LNCaP clone FGC (cell line): ENCODE measurements at regions not wholly inside any gene's neighbourhood (a gene's known extent, or its start where the extent isn't known, plus 50 kb on each side); places are given as distances from the start of the nearest gene placed in this dataset.

ENCODE experiments used
- DNase-seq: peaks from one replicate; pipeline ENCODE4 v3.0.0-alpha.2; 2011; ENCODE audit warnings: low read depth
- H3K4me3 ChIP-seq: 2 replicates; pipeline ENCODE4 v1.5.1; 2011; ENCODE audit warnings: mild to moderate bottlenecking, low read depth, low read length, control low read depth
- CTCF ChIP-seq: IDR thresholded peaks from 2 replicates; pipeline ENCODE4 v1.5.1; 2012; ENCODE audit warnings: mild to moderate bottlenecking; ENCODE audit not compliant: control insufficient read depth, insufficient read depth; ENCODE audit errors: extremely low read depth

GRCh38 chr15:29342201-29342600 lies 72.6 kb upstream of the NSMCE3 start:
- H3K4me3 ChIP-seq: no peak overlapping the region

GRCh38 chr15:29337156-29337959 lies 67.7 kb upstream of the NSMCE3 start:
- no peak overlapping the region for H3K4me3 ChIP-seq
- no peak for TF ChIP-seq CTCF
- DNase-seq: peak; percentile 89

More at GRCh38 chr15:29342201-29342600, 72.6 kb upstream of the NSMCE3 start:
- DNase-seq: no peak
- no peak for TF ChIP-seq CTCF

- no peak for DNase-seq
- no peak overlapping the region for H3K4me3 ChIP-seq
- TF ChIP-seq CTCF: no peak
These were observed 64.9 kb upstream of the NSMCE3 start for GRCh38 chr15:29334544-29334943.

- H3K4me3 ChIP-seq: no peak overlapping the region
- DNase-seq: no peak
- TF ChIP-seq CTCF: no peak
These were observed 63.6 kb upstream of the NSMCE3 start for GRCh38 chr15:29333261-29333660.

GRCh38 chr15:29331669-29332068 lies 62.0 kb upstream of the NSMCE3 start:
- TF ChIP-seq CTCF: no peak
- no peak for DNase-seq
- H3K4me3 ChIP-seq: no peak overlapping the region

- TF ChIP-seq CTCF: no peak
- H3K4me3 ChIP-seq: no peak overlapping the region
- DNase-seq: no peak
These were observed 61.4 kb upstream of the NSMCE3 start for GRCh38 chr15:29331071-29331470.

GRCh38 chr15:29324746-29325145 lies 55.1 kb upstream of the NSMCE3 start:
- TF ChIP-seq CTCF: no peak
- H3K4me3 ChIP-seq: no peak overlapping the region
- no peak for DNase-seq
